SK-N-SH (cell line): ENCODE measurements at regions not wholly inside any gene's neighbourhood (a gene's known extent, or its start where the extent isn't known, plus 50 kb on each side); places are given as distances from the start of the nearest gene placed in this dataset.

ENCODE experiments used
- CTCF ChIA-PET: fragments of 300-600, 350-600 bp; formaldehyde crosslinking; extraction: SDS; loops from one replicate; lab custom pipeline; 2021; lab: Yijun Ruan, JAX
- POLR2A ChIA-PET: fragments of 350-600 bp; sonication (Branson Sonifier 250); formaldehyde crosslinking; extraction: SDS; loops from one replicate; lab custom pipeline; 2020; ENCODE audit warnings: antibody characterized with exemption, inconsistent platforms; lab: Yijun Ruan, JAX
- DNase-seq: peaks from one replicate; pipeline ENCODE4 v3.0.0; 2012
- H2AFZ ChIP-seq: fragments of 200-600 bp; sonication (generic); 2 replicates; pipeline ENCODE4 v1.8.1; 2016; ENCODE audit warnings: antibody characterized with exemption, mild to moderate bottlenecking, low read depth
- H3F3A ChIP-seq: fragments of 200-600 bp; sonication (generic); replicated peaks from 2 replicates; pipeline ENCODE3; 2016; ENCODE audit warnings: antibody characterized with exemption, mild to moderate bottlenecking; ENCODE audit not compliant: insufficient read depth
- H3K27ac ChIP-seq, 2 experiments: fragments of 200-500 bp in 1 of 2; fragments of 200-600 bp in 1 of 2; sonication (Bioruptor generic) in 1 of 2; sonication (generic), shearing (Covaris generic) in 1 of 2; 2 replicates each; pipeline versions ENCODE4 v1.5.1 to v1.6.1; 2014 to 2016; ENCODE audit warnings: low read depth in 2 of 2, inconsistent platforms in 1 of 2, low read length in 1 of 2, mild to moderate bottlenecking in 1 of 2, mixed read lengths in 1 of 2
- H3K27me3 ChIP-seq: fragments of 200-600 bp; sonication (generic), shearing (Covaris generic); 2 replicates; pipeline ENCODE4 v1.6.1; 2016; ENCODE audit warnings: mixed run types; ENCODE audit not compliant: insufficient read depth
- H3K36me3 ChIP-seq, 2 experiments: fragments of 200-500 bp in 1 of 2; fragments of 200-600 bp in 1 of 2; sonication (Bioruptor generic) in 1 of 2; sonication (generic) in 1 of 2; replicated peaks in 1 of 2; 2 replicates each; pipeline versions ENCODE3 to v1.5.1; 2014 to 2016; ENCODE audit warnings: low read length in 1 of 2, mild to moderate bottlenecking in 1 of 2; ENCODE audit not compliant: insufficient read depth in 2 of 2, control insufficient read depth in 1 of 2
- H3K4me1 ChIP-seq, 2 experiments: fragments of 200-500 bp in 1 of 2; fragments of 200-600 bp in 1 of 2; sonication (Bioruptor generic) in 1 of 2; sonication (generic), shearing (Covaris generic) in 1 of 2; 2 replicates each; pipeline versions ENCODE4 v1.5.1 to v1.6.1; 2014 to 2016; ENCODE audit warnings: low read depth in 1 of 2, low read length in 1 of 2, mixed run types in 1 of 2; ENCODE audit not compliant: insufficient read depth in 2 of 2, control insufficient read depth in 1 of 2
- H3K4me2 ChIP-seq: fragments of 200-600 bp; sonication (generic), shearing (Covaris generic); 2 replicates; pipeline ENCODE4 v1.6.1; 2017; ENCODE audit warnings: mixed run types
- H3K4me3 ChIP-seq, 2 experiments: fragments of 200-500 bp in 1 of 2; fragments of 200-600 bp in 1 of 2; sonication (Bioruptor generic) in 1 of 2; sonication (generic), shearing (Covaris generic) in 1 of 2; 2 replicates each; pipeline versions ENCODE4 v1.5.1 to v1.8.1; 2014 to 2016; ENCODE audit warnings: low read depth in 2 of 2, inconsistent platforms in 1 of 2, low read length in 1 of 2, mild to moderate bottlenecking in 1 of 2, mixed read lengths in 1 of 2, moderate library complexity in 1 of 2
- H3K79me2 ChIP-seq: fragments of 200-600 bp; sonication (generic); 2 replicates; pipeline ENCODE4 v1.8.1; 2017; ENCODE audit warnings: mild to moderate bottlenecking; ENCODE audit not compliant: insufficient read depth
- H3K9ac ChIP-seq: fragments of 200-600 bp; sonication (generic); 2 replicates; pipeline ENCODE4 v1.6.1; 2017; ENCODE audit warnings: mixed run types
- H3K9me2 ChIP-seq: fragments of 200-600 bp; sonication (generic); 2 replicates; pipeline ENCODE4 v1.6.1; 2017; ENCODE audit warnings: mixed run types
- H3K9me3 ChIP-seq: fragments of 200-600 bp; sonication (generic); 2 replicates; pipeline ENCODE4 v1.6.1; 2017; ENCODE audit warnings: mixed run types, mild to moderate bottlenecking, moderate library complexity
- H4K20me1 ChIP-seq: fragments of 200-600 bp; sonication (generic); 2 replicates; pipeline ENCODE4 v1.6.1; 2017; ENCODE audit warnings: mild to moderate bottlenecking, mixed run types; ENCODE audit not compliant: insufficient read depth
- EZH2phosphoT487 ChIP-seq: fragments of 200-600 bp; sonication (generic); IDR thresholded peaks from 2 replicates; pipeline ENCODE4 v1.6.1; 2017; ENCODE audit warnings: low read depth, mixed run types, mild to moderate bottlenecking, antibody characterized with exemption, moderate library complexity, borderline replicate concordance
- GABPA ChIP-seq: IDR thresholded peaks from 2 replicates; pipeline ENCODE4 v1.4.0; 2012; ENCODE audit warnings: low read depth, mild to moderate bottlenecking
- MEF2A ChIP-seq: IDR thresholded peaks from 2 replicates; pipeline ENCODE4 v1.4.0; 2012; ENCODE audit warnings: low read depth, borderline replicate concordance
- MXI1 ChIP-seq: IDR thresholded peaks from 2 replicates; pipeline ENCODE4 v1.6.1; 2012; ENCODE audit warnings: mild to moderate bottlenecking, low read depth, low read length, improper control_type of control experiment
- RCOR1 ChIP-seq: fragments of 150-350 bp; IDR thresholded peaks from 2 replicates; pipeline ENCODE4 v1.6.1; 2017; ENCODE audit warnings: antibody characterized with exemption, low read length
- TAF1 ChIP-seq: IDR thresholded peaks from 2 replicates; pipeline ENCODE4 v1.6.1; 2012; ENCODE audit warnings: low read depth, mild to moderate bottlenecking, low read length, moderate library complexity, borderline replicate concordance
- WGBS: methylation state at CpG from one replicate; pipeline ENCODE4 v1.1.6; 2017; ENCODE audit warnings: low lambda C conversion rate; 5-methylcytosine and 5-hydroxymethylcytosine counted together
- TF ChIP-seq, protein P1 (sequence below): IDR thresholded peaks from 2 replicates; pipeline ENCODE4 v1.6.1; 2012; ENCODE audit warnings: mild to moderate bottlenecking, low read depth, low read length, moderate library complexity
- TF ChIP-seq, protein P2 (sequence below): IDR thresholded peaks from 2 replicates; pipeline ENCODE4 v1.4.0; 2012; ENCODE audit warnings: low read depth, borderline replicate concordance
- TF ChIP-seq, protein P3 (sequence below): IDR thresholded peaks from 2 replicates; pipeline ENCODE4 v1.4.0; 2012; ENCODE audit warnings: low read depth

DNA sequence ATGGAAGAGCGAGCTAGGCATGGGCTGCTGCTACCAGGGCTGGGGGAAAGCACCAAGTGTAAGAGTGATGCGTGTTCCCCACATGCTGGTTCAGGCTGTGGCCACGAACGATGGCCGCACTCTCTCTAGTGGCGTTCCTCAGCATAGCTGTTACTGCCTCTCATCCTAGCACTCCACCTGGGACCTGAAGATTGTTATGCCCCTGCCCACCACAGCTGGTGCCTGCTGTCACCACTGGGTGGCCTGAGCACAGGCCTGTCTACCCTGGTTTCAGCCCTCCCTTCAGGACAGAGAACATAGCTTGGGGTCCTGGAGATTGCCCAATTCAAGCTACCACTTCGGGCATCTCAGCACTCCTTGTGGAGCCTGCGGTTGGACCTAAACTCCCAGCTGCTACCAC, 80.1 kb upstream of the PDC start:
- ChIA-PET CTCF (interaction anchor here (0.8 kb wide), 1 partner anchor 17 kb away, joined by 3 read pairs; no protein-coding TSS in a partner anchor), POLR2A (no interaction called here)
- H3K27ac ChIP-seq, result no peak overlapping the region
- H3K4me1 ChIP-seq, result peaks cover 14 to 25% of the 10 kb centered on the region in 2 experiments
- no peaks in the 10 kb centered on the region for H3K9me2 ChIP-seq
- H4K20me1 ChIP-seq, result no peaks in the 10 kb centered on the region
- peaks cover 23% of the 10 kb centered on the region for H3K9me3 ChIP-seq
- no peak for TF ChIP-seq EZH2phosphoT487
- TF ChIP-seq, protein P1, sequence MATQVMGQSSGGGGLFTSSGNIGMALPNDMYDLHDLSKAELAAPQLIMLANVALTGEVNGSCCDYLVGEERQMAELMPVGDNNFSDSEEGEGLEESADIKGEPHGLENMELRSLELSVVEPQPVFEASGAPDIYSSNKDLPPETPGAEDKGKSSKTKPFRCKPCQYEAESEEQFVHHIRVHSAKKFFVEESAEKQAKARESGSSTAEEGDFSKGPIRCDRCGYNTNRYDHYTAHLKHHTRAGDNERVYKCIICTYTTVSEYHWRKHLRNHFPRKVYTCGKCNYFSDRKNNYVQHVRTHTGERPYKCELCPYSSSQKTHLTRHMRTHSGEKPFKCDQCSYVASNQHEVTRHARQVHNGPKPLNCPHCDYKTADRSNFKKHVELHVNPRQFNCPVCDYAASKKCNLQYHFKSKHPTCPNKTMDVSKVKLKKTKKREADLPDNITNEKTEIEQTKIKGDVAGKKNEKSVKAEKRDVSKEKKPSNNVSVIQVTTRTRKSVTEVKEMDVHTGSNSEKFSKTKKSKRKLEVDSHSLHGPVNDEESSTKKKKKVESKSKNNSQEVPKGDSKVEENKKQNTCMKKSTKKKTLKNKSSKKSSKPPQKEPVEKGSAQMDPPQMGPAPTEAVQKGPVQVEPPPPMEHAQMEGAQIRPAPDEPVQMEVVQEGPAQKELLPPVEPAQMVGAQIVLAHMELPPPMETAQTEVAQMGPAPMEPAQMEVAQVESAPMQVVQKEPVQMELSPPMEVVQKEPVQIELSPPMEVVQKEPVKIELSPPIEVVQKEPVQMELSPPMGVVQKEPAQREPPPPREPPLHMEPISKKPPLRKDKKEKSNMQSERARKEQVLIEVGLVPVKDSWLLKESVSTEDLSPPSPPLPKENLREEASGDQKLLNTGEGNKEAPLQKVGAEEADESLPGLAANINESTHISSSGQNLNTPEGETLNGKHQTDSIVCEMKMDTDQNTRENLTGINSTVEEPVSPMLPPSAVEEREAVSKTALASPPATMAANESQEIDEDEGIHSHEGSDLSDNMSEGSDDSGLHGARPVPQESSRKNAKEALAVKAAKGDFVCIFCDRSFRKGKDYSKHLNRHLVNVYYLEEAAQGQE, result no peak
- TF ChIP-seq MEF2A, result no peak
- TF ChIP-seq, protein P2, sequence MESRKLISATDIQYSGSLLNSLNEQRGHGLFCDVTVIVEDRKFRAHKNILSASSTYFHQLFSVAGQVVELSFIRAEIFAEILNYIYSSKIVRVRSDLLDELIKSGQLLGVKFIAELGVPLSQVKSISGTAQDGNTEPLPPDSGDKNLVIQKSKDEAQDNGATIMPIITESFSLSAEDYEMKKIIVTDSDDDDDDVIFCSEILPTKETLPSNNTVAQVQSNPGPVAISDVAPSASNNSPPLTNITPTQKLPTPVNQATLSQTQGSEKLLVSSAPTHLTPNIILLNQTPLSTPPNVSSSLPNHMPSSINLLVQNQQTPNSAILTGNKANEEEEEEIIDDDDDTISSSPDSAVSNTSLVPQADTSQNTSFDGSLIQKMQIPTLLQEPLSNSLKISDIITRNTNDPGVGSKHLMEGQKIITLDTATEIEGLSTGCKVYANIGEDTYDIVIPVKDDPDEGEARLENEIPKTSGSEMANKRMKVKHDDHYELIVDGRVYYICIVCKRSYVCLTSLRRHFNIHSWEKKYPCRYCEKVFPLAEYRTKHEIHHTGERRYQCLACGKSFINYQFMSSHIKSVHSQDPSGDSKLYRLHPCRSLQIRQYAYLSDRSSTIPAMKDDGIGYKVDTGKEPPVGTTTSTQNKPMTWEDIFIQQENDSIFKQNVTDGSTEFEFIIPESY, result no peak
- no peak for TF ChIP-seq MXI1
- no peak for TF ChIP-seq RCOR1
- TF ChIP-seq TAF1, result no peak
- TF ChIP-seq GABPA, result no peak
- no peak overlapping the region for H2AFZ ChIP-seq
- peaks cover 29% of the 10 kb centered on the region for H3F3A ChIP-seq
- DNase-seq, result no peak
- no peaks in the 10 kb centered on the region for H3K27me3 ChIP-seq
- WGBS, result 45% methylated on average over 4 of the region's 8 CpGs
- H3K36me3 ChIP-seq, result no peaks in the 10 kb centered on the region
- no peak overlapping the region for H3K4me2 ChIP-seq
- H3K4me3 ChIP-seq, result no peak overlapping the region
- H3K79me2 ChIP-seq, result no peaks in the 10 kb centered on the region
- no peak overlapping the region for H3K9ac ChIP-seq

DNA sequence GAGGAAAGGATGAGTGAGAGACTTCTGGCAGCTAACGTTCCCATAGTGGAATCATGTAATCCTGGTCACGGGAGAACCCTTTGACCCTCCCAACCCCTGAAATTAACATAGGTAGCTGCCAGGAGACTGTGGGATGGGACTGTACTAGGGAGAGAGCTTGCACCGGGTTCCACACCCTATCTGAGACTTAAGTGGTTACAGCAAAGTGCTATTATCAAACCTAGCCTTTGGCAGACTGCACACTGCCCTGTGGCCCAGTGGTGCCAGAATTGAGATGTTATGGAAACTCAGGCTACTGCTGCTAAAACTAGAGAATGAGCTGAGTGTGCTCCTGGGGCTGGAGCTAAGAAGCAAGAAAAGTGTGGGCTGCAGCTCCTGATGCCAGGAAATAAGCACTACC, 79.6 kb upstream of the PDC start:
- Histone ChIP-seq H3K9me2 (no peaks in the 10 kb centered on the region), H3K36me3 (no peaks in the 10 kb centered on the region), H3K9ac (no peak overlapping the region), H3K27me3 (no peaks in the 10 kb centered on the region), H3K4me2 (no peak overlapping the region), H3K79me2 (no peaks in the 10 kb centered on the region), H4K20me1 (no peaks in the 10 kb centered on the region), H3K4me3 (no peak overlapping the region), H3K4me1 (peaks cover 14 to 26% of the 10 kb centered on the region in 2 experiments), H3K9me3 (peaks cover 23% of the 10 kb centered on the region), H3F3A (peaks cover 32% of the 10 kb centered on the region), H3K27ac (no peak overlapping the region), H2AFZ (no peak overlapping the region)
- DNase-seq, result no peak
- CTCF ChIA-PET, result interaction anchor here (0.6 to 0.8 kb wide), 2 partner anchors 17 to 58 kb away, joined by 3 read pairs; no protein-coding TSS in a partner anchor
- TF ChIP-seq, protein P3, sequence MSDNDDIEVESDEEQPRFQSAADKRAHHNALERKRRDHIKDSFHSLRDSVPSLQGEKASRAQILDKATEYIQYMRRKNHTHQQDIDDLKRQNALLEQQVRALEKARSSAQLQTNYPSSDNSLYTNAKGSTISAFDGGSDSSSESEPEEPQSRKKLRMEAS, result no peak
- WGBS, result 48% methylated on average over 3 of the region's 3 CpGs
- POLR2A ChIA-PET, result no interaction called here
